Esophagus mucosa (tissue), 1 donor: ENCODE measurements at regions not wholly inside any gene's neighbourhood (a gene's known extent, or its start where the extent isn't known, plus 50 kb on each side); places are given as distances from the start of the nearest gene placed in this dataset.

Source experiments
- ATAC-seq: fragments of 200-7000 bp; cut with Tn5 transposase; one replicate; pipeline ENCODE4 v1.9.1; 2020
- donor health status: DM: yes; HTN: yes; CAD: no.

GRCh38 chr17:15177343-15177742 is 87.8 kb downstream of the PMP22 start:
- ATAC-seq = no peak

- no peak for ATAC-seq
These were observed 89.8 kb downstream of the PMP22 start for GRCh38 chr17:15175356-15175755.

GRCh38 chr17:15171167-15172047 is 93.7 kb downstream of the PMP22 start:
- peak; percentile 81 for ATAC-seq

GRCh38 chr17:15169676-15170075 is 95.5 kb downstream of the PMP22 start:
- no peak for ATAC-seq

- no peak for ATAC-seq
These were observed 96.7 kb downstream of the PMP22 start for GRCh38 chr17:15168379-15168778.

- ATAC-seq = no peak
These were observed 103.7 kb downstream of the PMP22 start for GRCh38 chr17:15161395-15161794.

GRCh38 chr17:15157051-15157450 is 108.1 kb downstream of the PMP22 start:
- no peak for ATAC-seq

GRCh38 chr17:15154618-15155017 is 110.5 kb downstream of the PMP22 start:
- ATAC-seq = no peak

- no peak for ATAC-seq
These were observed 119.5 kb downstream of the PMP22 start for GRCh38 chr17:15145621-15146020.

- ATAC-seq = no peak
These were observed 121.6 kb downstream of the PMP22 start for GRCh38 chr17:15143524-15143923.

GRCh38 chr17:15134363-15134762 is 130.8 kb downstream of the PMP22 start:
- no peak for ATAC-seq

GRCh38 chr17:15133826-15134225 is 131.3 kb downstream of the PMP22 start:
- ATAC-seq = no peak

- no peak for ATAC-seq
These were observed 132.0 kb downstream of the PMP22 start for GRCh38 chr17:15133143-15133542.

- ATAC-seq = no peak
These were observed 134.7 kb downstream of the PMP22 start for GRCh38 chr17:15130426-15130825.

GRCh38 chr17:15129986-15130385 is 135.1 kb downstream of the PMP22 start:
- no peak for ATAC-seq

- ATAC-seq = no peak
These were observed 140.4 kb downstream of the PMP22 start for GRCh38 chr17:15124746-15125145.

- no peak for ATAC-seq
These were observed 140.9 kb downstream of the PMP22 start for GRCh38 chr17:15124264-15124595.

- ATAC-seq = no peak
These were observed 141.4 kb downstream of the PMP22 start for GRCh38 chr17:15123593-15124263.

- no peak for ATAC-seq
These were observed 142.3 kb downstream of the PMP22 start for GRCh38 chr17:15122857-15123256.

- no peak for ATAC-seq
These were observed 143.7 kb downstream of the PMP22 start for GRCh38 chr17:15121426-15121825.

GRCh38 chr17:15119968-15120367 is 145.2 kb downstream of the PMP22 start:
- peak; percentile 92 for ATAC-seq

- ATAC-seq = no peak
These were observed 147.9 kb downstream of the PMP22 start for GRCh38 chr17:15117239-15117638.

- ATAC-seq = no peak
These were observed 152.1 kb downstream of the PMP22 start for GRCh38 chr17:15112846-15113617.
